Muscle layer of colon (tissue), 2 donors: ENCODE measurements at regions not wholly inside any gene's neighbourhood (a gene's known extent, or its start where the extent isn't known, plus 50 kb on each side); places are given as distances from the start of the nearest gene placed in this dataset.

Experiments used
- H3K27ac ChIP-seq: one replicate; pipeline ENCODE4 v1.7.0; 2013; ENCODE audit warnings: low read depth, mild to moderate bottlenecking, low read length, moderate library complexity
- H3K27me3 ChIP-seq, 2 donors: one replicate each; pipeline ENCODE4 v1.7.0; 2013; ENCODE audit warnings: low read length in 2 of 2, mild to moderate bottlenecking in 2 of 2; ENCODE audit not compliant: insufficient read depth in 2 of 2, control insufficient read depth in 1 of 2
- H3K36me3 ChIP-seq: one replicate; pipeline ENCODE4 v1.7.0; 2013; ENCODE audit warnings: mild to moderate bottlenecking, low read length; ENCODE audit not compliant: insufficient read depth
- H3K4me1 ChIP-seq: one replicate; pipeline ENCODE4 v1.7.0; 2013; ENCODE audit warnings: mild to moderate bottlenecking, low read length; ENCODE audit not compliant: insufficient read depth
- H3K4me3 ChIP-seq, 2 donors: one replicate each; pipeline ENCODE4 v1.7.0; 2013; ENCODE audit warnings: low read length in 2 of 2, low read depth in 1 of 2, mild to moderate bottlenecking in 1 of 2, moderate library complexity in 1 of 2
- H3K9ac ChIP-seq: one replicate; pipeline ENCODE4 v1.7.0; 2013; ENCODE audit warnings: low read length
- H3K9me3 ChIP-seq: one replicate; pipeline ENCODE4 v1.7.0; 2013; ENCODE audit warnings: mild to moderate bottlenecking, low read length
- donor health status: abdominal sarcoma.
- donor health status: Adenocarcinoma of cecum.

GRCh38 chr1:94621802-94622201 is 80.2 kb upstream of the F3 start:
- Histone ChIP-seq H3K27ac (no peak overlapping the region), H3K36me3 (no peaks in the 10 kb centered on the region)

GRCh38 chr1:94621395-94621794 is 79.8 kb upstream of the F3 start:
- Histone ChIP-seq H3K4me1 (no peaks in the 10 kb centered on the region), H3K9ac (no peak overlapping the region), H3K9me3 (no peaks in the 10 kb centered on the region), H3K36me3 (no peaks in the 10 kb centered on the region), H3K27me3 (no peaks in the 10 kb centered on the region), H3K4me3 (no peak overlapping the region), H3K27ac (no peak overlapping the region)

More at GRCh38 chr1:94621802-94622201, 80.2 kb upstream of the F3 start:
- no peaks in the 10 kb centered on the region for H3K9me3 ChIP-seq
- no peaks in the 10 kb centered on the region for H3K4me1 ChIP-seq
- H3K27me3 ChIP-seq = no peaks in the 10 kb centered on the region
- H3K9ac ChIP-seq = no peak overlapping the region
- H3K4me3 ChIP-seq = no peak overlapping the region

GRCh38 chr1:94620345-94621031 is 78.9 kb upstream of the F3 start:
- no peaks in the 10 kb centered on the region for H3K36me3 ChIP-seq
- no peak overlapping the region for H3K27ac ChIP-seq
- no peaks in the 10 kb centered on the region for H3K27me3 ChIP-seq
- no peak overlapping the region for H3K9ac ChIP-seq
- no peaks in the 10 kb centered on the region for H3K4me1 ChIP-seq
- H3K4me3 ChIP-seq = no peak overlapping the region
- H3K9me3 ChIP-seq = no peaks in the 10 kb centered on the region

- Histone ChIP-seq H3K9ac (no peak overlapping the region), H3K27ac (no peak overlapping the region), H3K4me3 (no peak overlapping the region)
Observed at GRCh38 chr1:94619731-94620130, 78.2 kb upstream of the F3 start.

GRCh38 chr1:94617957-94618739 is 76.6 kb upstream of the F3 start:
- H3K4me1 ChIP-seq = no peaks in the 10 kb centered on the region
- H3K27ac ChIP-seq = no peak overlapping the region
- no peak overlapping the region for H3K4me3 ChIP-seq
- H3K27me3 ChIP-seq = no peaks in the 10 kb centered on the region
- no peaks in the 10 kb centered on the region for H3K36me3 ChIP-seq
- H3K9ac ChIP-seq = no peak overlapping the region
- no peaks in the 10 kb centered on the region for H3K9me3 ChIP-seq

More at GRCh38 chr1:94619731-94620130, 78.2 kb upstream of the F3 start:
- Histone ChIP-seq H3K9me3 (no peaks in the 10 kb centered on the region), H3K4me1 (no peaks in the 10 kb centered on the region), H3K27me3 (no peaks in the 10 kb centered on the region), H3K36me3 (no peaks in the 10 kb centered on the region)

- Histone ChIP-seq H3K9me3 (no peaks in the 10 kb centered on the region), H3K4me1 (no peaks in the 10 kb centered on the region), H3K27ac (no peak overlapping the region), H3K27me3 (no peaks in the 10 kb centered on the region), H3K4me3 (no peak overlapping the region), H3K36me3 (no peaks in the 10 kb centered on the region), H3K9ac (no peak overlapping the region)
Observed at GRCh38 chr1:94617134-94617805, 75.7 kb upstream of the F3 start.

GRCh38 chr1:94616506-94616905 is 74.9 kb upstream of the F3 start:
- Histone ChIP-seq H3K9me3 (no peaks in the 10 kb centered on the region), H3K27ac (no peak overlapping the region), H3K36me3 (no peaks in the 10 kb centered on the region), H3K27me3 (no peaks in the 10 kb centered on the region), H3K9ac (no peak overlapping the region), H3K4me1 (no peaks in the 10 kb centered on the region), H3K4me3 (no peak overlapping the region)

GRCh38 chr1:94614996-94615395 is 73.4 kb upstream of the F3 start:
- Histone ChIP-seq H3K4me3 (no peak overlapping the region), H3K27ac (no peak overlapping the region), H3K9ac (no peak overlapping the region), H3K36me3 (no peaks in the 10 kb centered on the region), H3K4me1 (no peaks in the 10 kb centered on the region), H3K27me3 (no peaks in the 10 kb centered on the region), H3K9me3 (no peaks in the 10 kb centered on the region)

- Histone ChIP-seq H3K36me3 (no peaks in the 10 kb centered on the region), H3K27me3 (no peaks in the 10 kb centered on the region), H3K27ac (no peak overlapping the region), H3K4me1 (peaks cover 3% of the 10 kb centered on the region), H3K4me3 (no peak overlapping the region), H3K9ac (no peak overlapping the region), H3K9me3 (no peaks in the 10 kb centered on the region)
Observed at GRCh38 chr1:94614168-94614815, 72.7 kb upstream of the F3 start.

GRCh38 chr1:94612525-94613204 is 71.1 kb upstream of the F3 start:
- no peak overlapping the region for H3K4me3 ChIP-seq
- no peaks in the 10 kb centered on the region for H3K9me3 ChIP-seq
- H3K27ac ChIP-seq = no peak overlapping the region
- H3K9ac ChIP-seq = no peak overlapping the region
- H3K36me3 ChIP-seq = no peaks in the 10 kb centered on the region
- peaks cover 4% of the 10 kb centered on the region for H3K4me1 ChIP-seq
- no peaks in the 10 kb centered on the region for H3K27me3 ChIP-seq
